B cell (primary cell): ENCODE measurements at regions not wholly inside any gene's neighbourhood (a gene's known extent, or its start where the extent isn't known, plus 50 kb on each side); places are given as distances from the start of the nearest gene placed in this dataset.

Source experiments
- ATAC-seq: fragments of 200-7000 bp; cut with Tn5 transposase; one replicate; pipeline ENCODE4 v1.10.0; 2021; ENCODE audit warnings: low read depth, mild to moderate bottlenecking, moderate number of reproducible peaks, moderate library complexity
- CTCF ChIA-PET: fragments of 350-600 bp; sonication (Branson Sonifier 250); formaldehyde crosslinking; loops from one replicate; lab custom pipeline; 2021; ENCODE audit warnings: antibody characterized with exemption, inconsistent platforms; lab: Charles Lee
- POLR2A ChIA-PET: fragments of 350-600 bp; sonication (Branson Sonifier 250); formaldehyde crosslinking; loops from one replicate; lab custom pipeline; 2021; ENCODE audit warnings: antibody characterized with exemption; lab: Charles Lee
- DNase-seq: peaks from one replicate; pipeline ENCODE4 v3.0.0; 2013
- H2AFZ ChIP-seq: 2 replicates; pipeline ENCODE4 v1.6.1; 2012; ENCODE audit warnings: mild to moderate bottlenecking, low read depth, low read length; ENCODE audit not compliant: insufficient read depth, poor library complexity, severe bottlenecking
- H3K27ac ChIP-seq, 2 donors: 1 replicate in 1 of 2; 2 replicates in 1 of 2; pipeline ENCODE4 v1.5.1; 2012 to 2013; ENCODE audit warnings: low read length in 2 of 2, mild to moderate bottlenecking in 2 of 2, moderate library complexity in 1 of 2
- H3K27me3 ChIP-seq, 4 experiments: fragments of 200-600 bp in 1 of 4; sonication (generic) in 1 of 4; replicated peaks in 1 of 4; 1 replicate in 2 of 4; 2 replicates in 2 of 4; pipeline versions ENCODE4 v1.6.1 to v1.7.0; 2013 to 2016; ENCODE audit warnings: low read length in 3 of 4, mild to moderate bottlenecking in 2 of 4, mixed read lengths in 1 of 4, moderate library complexity in 1 of 4; ENCODE audit not compliant: insufficient read depth in 4 of 4, control insufficient read depth in 3 of 4; ENCODE audit errors: control extremely low read depth in 1 of 4
- H3K36me3 ChIP-seq, 2 experiments: replicated peaks in 1 of 2; 1 replicate in 1 of 2; 2 replicates in 1 of 2; pipeline versions ENCODE4 v1.6.1 to v1.7.1; 2013; ENCODE audit warnings: low read length in 1 of 2; ENCODE audit not compliant: insufficient read depth in 2 of 2, control insufficient read depth in 1 of 2; ENCODE audit errors: control extremely low read depth in 1 of 2, extremely low read depth in 1 of 2
- H3K4me1 ChIP-seq, 2 donors: fragments of 200-600 bp in 1 of 2; sonication (generic) in 1 of 2; 1 replicate in 1 of 2; 2 replicates in 1 of 2; pipeline versions ENCODE4 v1.5.1 to v1.6.1; 2013 to 2017; ENCODE audit warnings: low read length in 2 of 2; ENCODE audit not compliant: control insufficient read depth in 2 of 2, insufficient read depth in 2 of 2
- H3K4me2 ChIP-seq: replicated peaks from 2 replicates; pipeline ENCODE3; 2012; ENCODE audit warnings: mild to moderate bottlenecking, low read depth, low read length; ENCODE audit not compliant: poor library complexity, severe bottlenecking
- H3K4me3 ChIP-seq, 5 experiments: fragments of 200-600 bp in 1 of 5; sonication (generic) in 1 of 5; 1 replicate in 3 of 5; 2 replicates in 2 of 5; pipeline versions ENCODE4 v1.5.1 to v1.7.0; 2011 to 2016; ENCODE audit warnings: low read length in 4 of 5, mild to moderate bottlenecking in 4 of 5, low read depth in 2 of 5, control low read depth in 1 of 5, moderate library complexity in 1 of 5; ENCODE audit not compliant: insufficient read depth in 1 of 5; ENCODE audit errors: control extremely low read depth in 1 of 5, extremely low read depth in 1 of 5
- H3K79me2 ChIP-seq: fragments of 200-600 bp; sonication (generic); one replicate; pipeline ENCODE4 v1.6.0; 2016; ENCODE audit warnings: low read length; ENCODE audit not compliant: control insufficient read depth, insufficient read depth
- H3K9ac ChIP-seq: fragments of 200-600 bp; sonication (generic); 2 replicates; pipeline ENCODE4 v1.6.1; 2017; ENCODE audit warnings: mild to moderate bottlenecking, low read length, moderate library complexity
- H3K9me3 ChIP-seq, 3 donors: one replicate each; pipeline versions ENCODE4 v1.6.1 to v1.7.1; 2013; ENCODE audit warnings: low read length in 2 of 3; ENCODE audit not compliant: control insufficient read depth in 2 of 3, insufficient read depth in 1 of 3; ENCODE audit errors: control extremely low read depth in 1 of 3
- H4K20me1 ChIP-seq: 2 replicates; pipeline ENCODE4 v1.6.0; 2012; ENCODE audit warnings: mild to moderate bottlenecking, low read length; ENCODE audit not compliant: insufficient read depth, control insufficient read depth, poor library complexity, severe bottlenecking
- H3K27ac Mint-ChIP-seq: one replicate; pipeline ENCODE4 v1.8.0; 2021; ENCODE audit warnings: mixed read lengths
- H3K27me3 Mint-ChIP-seq: one replicate; pipeline ENCODE4 v1.8.0; 2021; ENCODE audit warnings: mixed read lengths
- H3K4me1 Mint-ChIP-seq: one replicate; pipeline ENCODE4 v1.8.0; 2021; ENCODE audit warnings: mixed read lengths
- H3K4me3 Mint-ChIP-seq: one replicate; pipeline ENCODE4 v1.8.0; 2021; ENCODE audit warnings: mixed read lengths
- H3K9me3 Mint-ChIP-seq: one replicate; pipeline ENCODE4 v1.8.0; 2022; ENCODE audit warnings: mixed read lengths; ENCODE audit not compliant: insufficient read depth
- EZH2 ChIP-seq: IDR thresholded peaks from 2 replicates; pipeline ENCODE4 v1.6.1; 2012; ENCODE audit warnings: borderline replicate concordance, low read depth, mild to moderate bottlenecking, moderate library complexity, low read length; ENCODE audit not compliant: insufficient read depth, poor library complexity, severe bottlenecking
- WGBS: methylation state at CpG from one replicate; pipeline ENCODE4 v1.1.5; 2013; ENCODE audit warnings: missing lambda C conversion rate; ENCODE audit not compliant: insufficient coverage; 5-methylcytosine and 5-hydroxymethylcytosine counted together
- intact Hi-C: fragments of 100-400 bp; cut with micrococcal nuclease; formaldehyde crosslinking; loops from one replicate; pipeline ENCODE4 v1.10.0; 2022
- TF ChIP-seq, protein P1 (sequence below): fragments of 200-600 bp; IDR thresholded peaks from one replicate; pipeline ENCODE4 v1.8.0; 2022; ENCODE audit warnings: antibody characterized with exemption, mild to moderate bottlenecking

DNA sequence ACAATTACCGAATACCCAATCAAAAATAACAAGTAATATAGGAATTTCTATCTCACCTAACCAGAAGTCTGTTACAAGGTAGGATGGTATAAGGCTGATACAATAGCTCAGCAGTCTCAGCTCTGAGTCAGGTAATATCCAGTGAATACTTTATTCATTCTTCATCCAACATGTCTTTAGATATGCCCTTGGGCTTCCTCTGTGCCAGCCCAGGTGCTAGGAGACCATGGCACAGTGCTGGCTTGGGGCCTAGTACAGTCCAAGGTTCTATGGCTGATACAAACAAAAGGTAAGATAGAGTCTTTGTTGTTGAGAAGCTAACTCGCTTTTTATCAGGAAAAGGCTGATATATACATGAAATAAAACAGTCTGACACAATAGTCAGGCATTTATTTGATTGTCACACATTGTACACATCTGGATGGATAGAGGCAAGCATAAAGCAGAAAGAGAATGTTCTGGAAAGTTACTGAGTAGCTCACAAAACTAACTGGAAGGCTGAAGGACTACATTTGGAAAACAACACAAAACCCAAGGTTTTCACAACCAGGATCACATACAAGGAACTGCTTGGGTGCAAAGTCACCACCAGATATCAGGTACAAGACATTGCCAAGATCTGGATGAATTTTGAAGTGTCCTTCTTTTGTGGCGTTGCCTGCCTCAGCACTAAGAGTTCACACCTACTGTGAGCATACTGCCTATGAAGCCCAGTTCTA is 110.4 kb upstream of the SCAF8 start:
- Histone ChIP-seq H3K4me2 (no peak overlapping the region), H3K9me3 (peaks cover 0 to 12% (median 12%) of the 10 kb centered on the region in 3 donors), H3K27ac (no peak overlapping the region), H3K79me2 (no peaks in the 10 kb centered on the region), H4K20me1 (no peaks in the 10 kb centered on the region), H3K4me3 (no peak overlapping the region), H3K9ac (no peak overlapping the region), H3K36me3 (no peaks in the 10 kb centered on the region), H2AFZ (no peak overlapping the region), H3K4me1 (no peaks in the 10 kb centered on the region), H3K27me3 (no peaks in the 10 kb centered on the region)
- TF ChIP-seq, protein P1, sequence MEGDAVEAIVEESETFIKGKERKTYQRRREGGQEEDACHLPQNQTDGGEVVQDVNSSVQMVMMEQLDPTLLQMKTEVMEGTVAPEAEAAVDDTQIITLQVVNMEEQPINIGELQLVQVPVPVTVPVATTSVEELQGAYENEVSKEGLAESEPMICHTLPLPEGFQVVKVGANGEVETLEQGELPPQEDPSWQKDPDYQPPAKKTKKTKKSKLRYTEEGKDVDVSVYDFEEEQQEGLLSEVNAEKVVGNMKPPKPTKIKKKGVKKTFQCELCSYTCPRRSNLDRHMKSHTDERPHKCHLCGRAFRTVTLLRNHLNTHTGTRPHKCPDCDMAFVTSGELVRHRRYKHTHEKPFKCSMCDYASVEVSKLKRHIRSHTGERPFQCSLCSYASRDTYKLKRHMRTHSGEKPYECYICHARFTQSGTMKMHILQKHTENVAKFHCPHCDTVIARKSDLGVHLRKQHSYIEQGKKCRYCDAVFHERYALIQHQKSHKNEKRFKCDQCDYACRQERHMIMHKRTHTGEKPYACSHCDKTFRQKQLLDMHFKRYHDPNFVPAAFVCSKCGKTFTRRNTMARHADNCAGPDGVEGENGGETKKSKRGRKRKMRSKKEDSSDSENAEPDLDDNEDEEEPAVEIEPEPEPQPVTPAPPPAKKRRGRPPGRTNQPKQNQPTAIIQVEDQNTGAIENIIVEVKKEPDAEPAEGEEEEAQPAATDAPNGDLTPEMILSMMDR, result no peak
- no peak for TF ChIP-seq EZH2
- ATAC-seq (no peak), DNase-seq (no peak)
- Mint-ChIP-seq H3K4me1 (no peaks in the 10 kb centered on the region), H3K27me3 (peaks cover 5% of the 10 kb centered on the region), H3K4me3 (no peak overlapping the region), H3K27ac (no peak overlapping the region), H3K9me3 (peaks cover 6% of the 10 kb centered on the region)
- ChIA-PET CTCF (no interaction called here), POLR2A (no interaction called here)
- intact Hi-C loops, result no loop called here
- WGBS, result 100% methylated on average over 1 of the region's 3 CpGs

DNA sequence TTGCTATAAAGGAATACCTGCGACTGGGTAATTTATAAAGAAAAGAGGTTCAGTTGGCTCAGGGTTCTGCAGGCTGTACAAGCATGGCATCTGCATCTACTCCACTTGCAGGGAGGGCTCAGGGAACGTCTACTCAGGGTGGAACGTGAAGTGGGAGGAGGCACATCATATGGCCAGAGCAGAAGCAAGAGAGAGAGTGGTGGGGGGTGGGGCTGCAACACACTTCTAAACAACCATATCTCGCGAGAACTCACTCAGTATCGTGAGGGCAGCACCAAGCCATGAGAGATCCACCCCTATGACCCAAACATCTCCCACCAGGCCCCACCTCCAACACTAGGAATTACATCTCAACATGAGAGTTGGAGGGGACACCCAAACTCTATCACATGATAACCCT is 109.8 kb upstream of the SCAF8 start:
- TF ChIP-seq EZH2, result no peak
- TF ChIP-seq, protein P1, result no peak
- no peak overlapping the region for H3K4me3 ChIP-seq
- no peak overlapping the region for H3K9ac ChIP-seq
- 100% methylated on average over 4 of the region's 6 CpGs for WGBS
- ATAC-seq (no peak), DNase-seq (no peak)
- no peaks in the 10 kb centered on the region for H3K4me1 Mint-ChIP-seq
- H3K36me3 ChIP-seq, result no peaks in the 10 kb centered on the region
- H4K20me1 ChIP-seq, result no peaks in the 10 kb centered on the region
- no peaks in the 10 kb centered on the region for H3K79me2 ChIP-seq
- intact Hi-C loops, result no loop called here
- CTCF ChIA-PET, result no interaction called here
- no peaks in the 10 kb centered on the region for H3K4me1 ChIP-seq
- H3K27ac Mint-ChIP-seq, result no peak overlapping the region
- H2AFZ ChIP-seq, result no peak overlapping the region
- H3K9me3 ChIP-seq, result peaks cover 0 to 12% (median 12%) of the 10 kb centered on the region in 3 donors
- peaks cover 6% of the 10 kb centered on the region for H3K27me3 Mint-ChIP-seq
- H3K4me3 Mint-ChIP-seq, result no peak overlapping the region
- POLR2A ChIA-PET, result no interaction called here
- H3K27me3 ChIP-seq, result no peaks in the 10 kb centered on the region
- no peak overlapping the region for H3K27ac ChIP-seq
- peaks cover 6% of the 10 kb centered on the region for H3K9me3 Mint-ChIP-seq
- no peak overlapping the region for H3K4me2 ChIP-seq
